Esophagus squamous epithelium (tissue), 5 donors: ENCODE measurements at regions not wholly inside any gene's neighbourhood (a gene's known extent, or its start where the extent isn't known, plus 50 kb on each side); places are given as distances from the start of the nearest gene placed in this dataset.

Experiments
- DNase-seq: peaks from one replicate; lab custom pipeline; 2025; lab: John Stamatoyannopoulos, UW
- H3K27ac ChIP-seq, 4 donors: fragments of 200-600 bp; sonication (generic); one replicate each; pipeline ENCODE4 v1.5.1; 2016 to 2019; ENCODE audit warnings: mild to moderate bottlenecking in 1 of 4
- H3K27me3 ChIP-seq, 4 donors: fragments of 200-600 bp; sonication (generic); 1 replicate in 3 of 4; 2 replicates in 1 of 4; pipeline versions ENCODE4 v1.5.1 to v1.6.0; 2017 to 2021; ENCODE audit warnings: antibody characterized with exemption in 1 of 4
- H3K36me3 ChIP-seq, 3 donors: fragments of 200-600 bp; sonication (generic); one replicate each; pipeline ENCODE4 v1.5.1; 2016 to 2019
- H3K4me1 ChIP-seq, 3 donors: fragments of 200-600 bp; sonication (generic); one replicate each; pipeline ENCODE4 v1.5.1; 2017 to 2019
- H3K4me3 ChIP-seq, 4 donors: fragments of 200-600 bp; sonication (generic); 1 replicate in 3 of 4; 2 replicates in 1 of 4; pipeline ENCODE4 v1.5.1; 2016 to 2019; ENCODE audit warnings: mild to moderate bottlenecking in 2 of 4, moderate library complexity in 1 of 4
- H3K9me3 ChIP-seq, 3 donors: fragments of 200-600 bp; sonication (generic); one replicate each; pipeline ENCODE4 v1.5.1; 2016 to 2019
- POLR2A ChIP-seq, 4 donors: fragments of 450-650 bp; IDR thresholded peaks; one replicate each; pipeline ENCODE4 v1.6.1; 2017; ENCODE audit warnings: antibody characterized with exemption in 4 of 4, mild to moderate bottlenecking in 4 of 4, moderate library complexity in 3 of 4
- WGBS, 2 donors: methylation state at CpG; one replicate each; pipeline ENCODE4 v1.1.5; 2018; 5-methylcytosine and 5-hydroxymethylcytosine counted together
- intact Hi-C: fragments of 100-400 bp; cut with DNase I; formaldehyde crosslinking; loops from one replicate; pipeline ENCODE4 v1.15.0; 2022
- TF ChIP-seq, protein P1 (sequence below), 6 experiments: fragments of 450-650 bp in 4 of 6; fragments of 200-600 bp in 2 of 6; sonication (generic) in 2 of 6; IDR thresholded peaks; one replicate each; pipeline ENCODE4 v1.5.1; 2016 to 2019; ENCODE audit warnings: antibody characterized with exemption in 6 of 6, mild to moderate bottlenecking in 4 of 6, moderate library complexity in 4 of 6
- donor health status: DM: yes; HTN: yes; CAD: no.

DNA sequence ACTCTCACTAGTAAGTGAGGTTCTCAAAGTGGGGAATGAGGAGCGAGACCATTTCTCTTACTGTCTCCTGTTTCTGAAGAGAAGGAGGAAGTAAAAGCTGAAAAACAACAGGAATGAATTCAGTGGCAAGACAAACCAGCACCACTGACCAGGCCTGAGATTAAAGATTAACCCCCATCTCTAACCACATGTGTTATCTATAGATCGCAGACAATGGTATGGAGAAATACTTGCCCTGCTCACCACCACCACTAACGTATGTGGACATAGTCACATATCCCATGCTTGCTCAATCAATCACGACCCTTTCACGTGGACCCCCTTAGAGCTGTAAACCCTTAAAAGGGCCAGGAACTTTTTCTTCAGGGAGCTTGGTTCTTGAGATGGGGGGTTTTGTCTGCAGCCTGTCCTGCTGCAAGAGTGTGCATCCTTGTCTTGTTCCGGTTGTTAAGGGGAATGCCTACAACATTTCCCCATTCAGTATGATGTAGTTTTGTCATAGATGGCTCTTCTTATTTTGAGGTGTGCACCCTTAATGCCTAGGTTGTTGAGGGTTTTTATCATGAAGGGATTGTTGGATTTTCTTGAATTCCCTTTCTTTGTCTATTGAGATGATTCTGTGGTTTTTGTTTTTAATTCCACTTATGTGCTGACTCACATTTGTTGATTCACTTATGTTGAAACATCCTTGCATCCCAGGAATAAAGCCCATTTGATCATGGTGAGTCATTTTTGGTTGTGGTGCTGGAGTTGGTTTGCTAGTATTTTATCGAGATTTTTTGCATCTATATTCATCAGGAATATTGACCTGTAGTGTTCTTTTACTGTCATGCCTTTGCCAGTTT is 698.8 kb upstream of the LMO3 start:
- Histone ChIP-seq H3K4me1 (no peaks in the 10 kb centered on the region), H3K9me3 (peaks cover 0 to 24% (median 0%) of the 10 kb centered on the region in 3 donors), H3K27ac (no peak overlapping the region), H3K36me3 (no peaks in the 10 kb centered on the region), H3K4me3 (no peak overlapping the region), H3K27me3 (no peaks in the 10 kb centered on the region)
- WGBS, 2 donors = 75 to 79% methylated on average over 7 of the region's 7 CpGs
- TF ChIP-seq, protein P1, sequence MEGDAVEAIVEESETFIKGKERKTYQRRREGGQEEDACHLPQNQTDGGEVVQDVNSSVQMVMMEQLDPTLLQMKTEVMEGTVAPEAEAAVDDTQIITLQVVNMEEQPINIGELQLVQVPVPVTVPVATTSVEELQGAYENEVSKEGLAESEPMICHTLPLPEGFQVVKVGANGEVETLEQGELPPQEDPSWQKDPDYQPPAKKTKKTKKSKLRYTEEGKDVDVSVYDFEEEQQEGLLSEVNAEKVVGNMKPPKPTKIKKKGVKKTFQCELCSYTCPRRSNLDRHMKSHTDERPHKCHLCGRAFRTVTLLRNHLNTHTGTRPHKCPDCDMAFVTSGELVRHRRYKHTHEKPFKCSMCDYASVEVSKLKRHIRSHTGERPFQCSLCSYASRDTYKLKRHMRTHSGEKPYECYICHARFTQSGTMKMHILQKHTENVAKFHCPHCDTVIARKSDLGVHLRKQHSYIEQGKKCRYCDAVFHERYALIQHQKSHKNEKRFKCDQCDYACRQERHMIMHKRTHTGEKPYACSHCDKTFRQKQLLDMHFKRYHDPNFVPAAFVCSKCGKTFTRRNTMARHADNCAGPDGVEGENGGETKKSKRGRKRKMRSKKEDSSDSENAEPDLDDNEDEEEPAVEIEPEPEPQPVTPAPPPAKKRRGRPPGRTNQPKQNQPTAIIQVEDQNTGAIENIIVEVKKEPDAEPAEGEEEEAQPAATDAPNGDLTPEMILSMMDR (IDR thresholded peaks at IDR 0.05) = no peak
- TF ChIP-seq POLR2A (IDR thresholded peaks at IDR 0.05) = no peak
- DNase-seq = no peak
- intact Hi-C loops = no loop called here

GRCh38 chr12:17302001-17302400 is 696.0 kb upstream of the LMO3 start:
- intact Hi-C loops = no loop called here
- peaks cover 0 to 38% (median 4%) of the 10 kb centered on the region in 3 donors for H3K9me3 ChIP-seq
- H3K4me1 ChIP-seq = no peaks in the 10 kb centered on the region
- H3K27me3 ChIP-seq = no peaks in the 10 kb centered on the region
- DNase-seq = no peak
- WGBS, 2 donors = 81 to 86% methylated on average over 3 to 6 of the region's 7 CpGs
- no peak overlapping the region for H3K27ac ChIP-seq
- no peak for TF ChIP-seq POLR2A (IDR thresholded peaks at IDR 0.05)
- TF ChIP-seq, protein P1 (IDR thresholded peaks at IDR 0.05) = no peak
- H3K36me3 ChIP-seq = no peaks in the 10 kb centered on the region
- no peak overlapping the region for H3K4me3 ChIP-seq

DNA sequence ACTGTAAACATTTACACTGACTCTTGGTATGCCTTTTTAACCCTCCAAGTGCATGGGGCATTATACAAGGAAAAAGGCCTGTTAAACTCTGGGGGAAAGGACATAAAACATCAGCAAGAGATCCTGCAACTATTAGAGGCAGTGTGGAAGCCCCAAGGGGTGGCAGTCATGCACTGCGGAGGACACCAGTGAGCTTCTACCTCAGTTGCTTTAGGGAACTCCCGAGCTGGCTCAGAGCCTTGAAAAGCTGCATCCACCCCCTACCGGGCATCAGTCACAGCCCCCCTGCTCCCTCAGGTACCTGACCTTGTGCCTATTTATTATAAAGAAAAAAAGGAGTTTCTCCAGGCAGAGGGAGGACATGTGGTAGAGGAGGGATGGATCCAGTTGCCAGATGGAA is 695.6 kb upstream of the LMO3 start:
- peaks cover 0 to 39% (median 8%) of the 10 kb centered on the region in 3 donors for H3K9me3 ChIP-seq
- no peaks in the 10 kb centered on the region for H3K27me3 ChIP-seq
- no peak for DNase-seq
- WGBS, 2 donors = 46 to 82% methylated on average over 3 of the region's 3 CpGs
- no peak overlapping the region for H3K4me3 ChIP-seq
- intact Hi-C loops = no loop called here
- H3K4me1 ChIP-seq = no peaks in the 10 kb centered on the region
- H3K27ac ChIP-seq = no peak overlapping the region
- TF ChIP-seq, protein P1 (IDR thresholded peaks at IDR 0.05) = no peak
- TF ChIP-seq POLR2A (IDR thresholded peaks at IDR 0.05) = no peak
- H3K36me3 ChIP-seq = no peaks in the 10 kb centered on the region

- WGBS, 2 donors = 80 to 84% methylated on average over 7 of the region's 7 CpGs
- TF ChIP-seq POLR2A (IDR thresholded peaks at IDR 0.05) = no peak
- TF ChIP-seq, protein P1 (IDR thresholded peaks at IDR 0.05) = no peak
- no peaks in the 10 kb centered on the region for H3K4me1 ChIP-seq
- peaks cover 0 to 17% (median 8%) of the 10 kb centered on the region in 3 donors for H3K9me3 ChIP-seq
- intact Hi-C loops = no loop called here
- DNase-seq = no peak
- H3K27me3 ChIP-seq = no peaks in the 10 kb centered on the region
- H3K27ac ChIP-seq = no peak overlapping the region
- no peak overlapping the region for H3K4me3 ChIP-seq
- H3K36me3 ChIP-seq = no peaks in the 10 kb centered on the region
Observed at GRCh38 chr12:17296882-17297281, 690.9 kb upstream of the LMO3 start.

GRCh38 chr12:17286874-17287273 is 680.9 kb upstream of the LMO3 start:
- no peak for DNase-seq
- Histone ChIP-seq H3K4me1 (no peaks in the 10 kb centered on the region), H3K9me3 (peaks cover 0 to 14% (median 14%) of the 10 kb centered on the region in 3 donors), H3K27ac (no peak overlapping the region), H3K4me3 (no peak overlapping the region), H3K36me3 (no peaks in the 10 kb centered on the region), H3K27me3 (no peaks in the 10 kb centered on the region)
- intact Hi-C loops = no loop called here
- TF ChIP-seq POLR2A (IDR thresholded peaks at IDR 0.05) = no peak
- TF ChIP-seq, protein P1 (IDR thresholded peaks at IDR 0.05) = no peak
- 71 to 75% methylated on average over 1 of the region's 1 CpG for WGBS, 2 donors
